ENCODE measurements at regions not wholly inside any gene's neighbourhood (a gene's known extent, or its start where the extent isn't known, plus 50 kb on each side); places are given as distances from the start of the nearest gene placed in this dataset.

DNA sequence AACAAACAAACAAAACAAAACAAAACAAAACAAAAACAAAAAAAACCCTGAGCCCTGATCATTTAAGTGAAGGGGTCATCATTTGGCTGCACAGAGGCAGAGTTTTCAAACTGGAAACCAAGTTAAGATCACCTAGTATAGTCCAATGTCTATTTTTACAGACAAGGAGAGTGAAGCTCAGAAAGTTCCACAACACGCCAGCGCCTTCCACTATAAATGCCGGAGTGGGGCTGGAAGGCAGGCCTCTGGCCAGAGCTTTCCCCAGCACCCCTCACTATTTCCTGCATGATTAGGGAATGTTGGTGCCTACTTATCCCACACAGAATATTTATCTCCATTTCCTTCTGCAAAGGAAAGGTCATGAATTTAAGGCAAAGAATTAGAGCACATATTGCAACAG is 319.7 kb upstream of the WWC1 start:
- DNase-seq (ENCODE audit: low spot score) = no peak
- H3K9me3 Mint-ChIP-seq = peaks cover under 1% of the 10 kb centered on the region; the same call in 1 of the 2 replicates
- H3K27me3 Mint-ChIP-seq (ENCODE audit: low read depth) = no peaks in the 10 kb centered on the region; the same call in 1 of the 2 replicates
- peaks cover 8% of the 10 kb centered on the region for H3K4me1 Mint-ChIP-seq
- ATAC-seq = no peak
- H3K36me3 Mint-ChIP-seq = no peaks in the 10 kb centered on the region
- CTCF ChIA-PET = no interaction called here
- H3K27ac Mint-ChIP-seq = no peak overlapping the region
- no peak overlapping the region for H3K4me3 Mint-ChIP-seq
- POLR2A ChIA-PET = no interaction called here
- no peak for TF ChIP-seq NFATC4 (CRISPR knock-in tag; IDR thresholded peaks at IDR 0.05)
- TF ChIP-seq AFF4 (CRISPR knock-in tag; IDR thresholded peaks at IDR 0.05; ENCODE audit: borderline replicate concordance) = no peak
- TF ChIP-seq NR3C1 (CRISPR knock-in tag; conservative IDR thresholded peaks at IDR 0.05; ENCODE audit: low read depth) = no peak

- Mint-ChIP-seq H3K4me1 (peaks cover 7% of the 10 kb centered on the region; the same call in 1 of the 2 replicates), H3K36me3 (no peaks in the 10 kb centered on the region), H3K27me3 (ENCODE audit: low read depth) (no peaks in the 10 kb centered on the region), H3K9me3 (peaks cover 3% of the 10 kb centered on the region; the same call in 1 of the 2 replicates), H3K27ac (no peak overlapping the region), H3K4me3 (no peak overlapping the region)
- DNase-seq (ENCODE audit: low spot score) (no peak), ATAC-seq (no peak)
- ChIA-PET CTCF (interaction anchor here (0.7 to 1.6 kb wide), 2 partner anchors 74 to 386 kb away, joined by 3 read pairs; no protein-coding TSS in a partner anchor), POLR2A (no interaction called here)
- TF ChIP-seq SMAD3 (CRISPR knock-in tag; IDR thresholded peaks at IDR 0.05; ENCODE audit: borderline replicate concordance) (no peak), GRHL2 (CRISPR knock-in tag; IDR thresholded peaks at IDR 0.05; ENCODE audit: insufficient replicate concordance, severe bottlenecking) (no peak), OVOL2 (CRISPR knock-in tag; IDR thresholded peaks at IDR 0.05; ENCODE audit: borderline replicate concordance) (no peak), ETV6 (CRISPR knock-in tag; IDR thresholded peaks at IDR 0.05) (no peak)
These were observed 318.3 kb upstream of the WWC1 start for GRCh38 chr5:167973126-167973525.

DNA sequence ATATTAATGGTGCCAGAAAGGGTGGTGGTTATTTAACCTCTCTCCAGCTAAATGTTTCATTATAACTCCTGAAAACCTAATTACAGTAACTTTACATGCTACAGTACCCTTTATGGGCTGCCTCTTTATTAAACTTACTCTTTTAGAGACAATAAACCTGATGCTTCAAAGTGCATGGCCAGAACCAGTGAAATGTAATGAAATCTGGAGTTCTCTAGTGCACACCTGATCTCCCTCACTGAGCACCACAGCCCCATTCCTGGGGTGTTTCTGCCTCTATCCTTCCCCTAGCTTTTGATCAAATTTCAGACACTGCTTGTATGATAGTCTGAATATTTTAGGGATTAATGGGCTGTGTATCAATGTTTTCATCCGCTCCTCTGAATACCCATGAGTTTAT is 306.5 kb upstream of the WWC1 start:
- no peak for TF ChIP-seq GABPB1 (CRISPR knock-in tag; IDR thresholded peaks at IDR 0.05)
- TF ChIP-seq ZNF219 (CRISPR knock-in tag; IDR thresholded peaks at IDR 0.05; ENCODE audit: borderline replicate concordance) = no peak
- no peak for TF ChIP-seq ERG (CRISPR knock-in tag; IDR thresholded peaks at IDR 0.05)
- TF ChIP-seq TEAD1 (CRISPR knock-in tag; IDR thresholded peaks at IDR 0.05) = no peak
- CTCF ChIA-PET = interaction anchor here (2.3 kb wide), 1 partner anchor 62 kb away, joined by 7 read pairs; no protein-coding TSS in a partner anchor
- Mint-ChIP-seq H3K4me1 (peaks cover 53% of the 10 kb centered on the region), H3K36me3 (peaks cover 3% of the 10 kb centered on the region; the same call in 1 of the 2 replicates), H3K9me3 (peaks cover 11% of the 10 kb centered on the region), H3K27ac (no peak overlapping the region), H3K27me3 (ENCODE audit: low read depth) (peaks cover 3% of the 10 kb centered on the region; the same call in 1 of the 2 replicates), H3K4me3 (no peak overlapping the region)
- ATAC-seq = no peak
- no peak for DNase-seq (ENCODE audit: low spot score)
- POLR2A ChIA-PET = no interaction called here

DNA sequence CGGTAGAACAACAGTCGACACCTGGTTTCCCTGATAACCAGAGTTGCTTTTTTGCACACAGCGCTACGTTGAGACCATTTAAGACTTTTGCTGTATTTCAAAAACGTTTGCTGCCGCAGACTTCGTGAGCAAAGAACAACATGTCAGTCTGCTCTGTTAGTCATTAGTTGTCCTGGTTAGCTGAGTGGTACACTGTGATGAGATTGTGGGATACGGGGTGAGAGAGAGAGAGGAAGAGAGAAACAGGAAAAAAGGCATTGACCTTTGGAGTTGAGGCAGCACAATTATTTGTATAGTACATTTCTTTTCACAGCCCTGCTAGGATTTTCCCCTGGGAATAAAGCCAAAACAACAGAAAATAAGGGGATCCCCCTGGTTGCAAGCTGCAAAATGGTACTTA is 306.1 kb upstream of the WWC1 start:
- Mint-ChIP-seq H3K27ac (no peak overlapping the region), H3K27me3 (ENCODE audit: low read depth) (peaks cover 3% of the 10 kb centered on the region; the same call in 1 of the 2 replicates), H3K36me3 (peaks cover 3% of the 10 kb centered on the region; the same call in 1 of the 2 replicates), H3K4me1 (peaks cover 53% of the 10 kb centered on the region), H3K9me3 (peaks cover 6% of the 10 kb centered on the region), H3K4me3 (no peak overlapping the region)
- ChIA-PET POLR2A (no interaction called here), CTCF (interaction anchor here (1.0 to 2.3 kb wide), 2 partner anchors 20 to 62 kb away, joined by 5 to 7 read pairs; no protein-coding TSS in a partner anchor)
- no peak for ATAC-seq
- DNase-seq (ENCODE audit: low spot score) = no peak
- no peak for TF ChIP-seq ELF4 (CRISPR knock-in tag; IDR thresholded peaks at IDR 0.05; ENCODE audit: low read depth)
- no peak for TF ChIP-seq MAX (CRISPR knock-in tag; IDR thresholded peaks at IDR 0.05)
- TF ChIP-seq RORB (CRISPR knock-in tag; IDR thresholded peaks at IDR 0.05) = no peak
- TF ChIP-seq ZNF423 (CRISPR knock-in tag; IDR thresholded peaks at IDR 0.05) = no peak
- TF ChIP-seq, protein P1, sequence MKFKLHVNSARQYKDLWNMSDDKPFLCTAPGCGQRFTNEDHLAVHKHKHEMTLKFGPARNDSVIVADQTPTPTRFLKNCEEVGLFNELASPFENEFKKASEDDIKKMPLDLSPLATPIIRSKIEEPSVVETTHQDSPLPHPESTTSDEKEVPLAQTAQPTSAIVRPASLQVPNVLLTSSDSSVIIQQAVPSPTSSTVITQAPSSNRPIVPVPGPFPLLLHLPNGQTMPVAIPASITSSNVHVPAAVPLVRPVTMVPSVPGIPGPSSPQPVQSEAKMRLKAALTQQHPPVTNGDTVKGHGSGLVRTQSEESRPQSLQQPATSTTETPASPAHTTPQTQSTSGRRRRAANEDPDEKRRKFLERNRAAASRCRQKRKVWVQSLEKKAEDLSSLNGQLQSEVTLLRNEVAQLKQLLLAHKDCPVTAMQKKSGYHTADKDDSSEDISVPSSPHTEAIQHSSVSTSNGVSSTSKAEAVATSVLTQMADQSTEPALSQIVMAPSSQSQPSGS (CRISPR knock-in tag; IDR thresholded peaks at IDR 0.05; ENCODE audit: borderline replicate concordance, low read depth) = no peak
- no peak for TF ChIP-seq ZNF512 (CRISPR knock-in tag; IDR thresholded peaks at IDR 0.05; ENCODE audit: borderline replicate concordance)
- TF ChIP-seq, protein P2, sequence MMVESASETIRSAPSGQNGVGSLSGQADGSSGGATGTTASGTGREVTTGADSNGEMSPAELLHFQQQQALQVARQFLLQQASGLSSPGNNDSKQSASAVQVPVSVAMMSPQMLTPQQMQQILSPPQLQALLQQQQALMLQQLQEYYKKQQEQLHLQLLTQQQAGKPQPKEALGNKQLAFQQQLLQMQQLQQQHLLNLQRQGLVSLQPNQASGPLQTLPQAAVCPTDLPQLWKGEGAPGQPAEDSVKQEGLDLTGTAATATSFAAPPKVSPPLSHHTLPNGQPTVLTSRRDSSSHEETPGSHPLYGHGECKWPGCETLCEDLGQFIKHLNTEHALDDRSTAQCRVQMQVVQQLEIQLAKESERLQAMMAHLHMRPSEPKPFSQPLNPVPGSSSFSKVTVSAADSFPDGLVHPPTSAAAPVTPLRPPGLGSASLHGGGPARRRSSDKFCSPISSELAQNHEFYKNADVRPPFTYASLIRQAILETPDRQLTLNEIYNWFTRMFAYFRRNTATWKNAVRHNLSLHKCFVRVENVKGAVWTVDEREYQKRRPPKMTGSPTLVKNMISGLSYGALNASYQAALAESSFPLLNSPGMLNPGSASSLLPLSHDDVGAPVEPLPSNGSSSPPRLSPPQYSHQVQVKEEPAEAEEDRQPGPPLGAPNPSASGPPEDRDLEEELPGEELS (CRISPR knock-in tag; IDR thresholded peaks at IDR 0.05) = no peak
- no peak for TF ChIP-seq TEAD1 (CRISPR knock-in tag; IDR thresholded peaks at IDR 0.05)
- no peak for TF ChIP-seq SMAD3 (CRISPR knock-in tag; IDR thresholded peaks at IDR 0.05; ENCODE audit: borderline replicate concordance)
- no peak for TF ChIP-seq NFATC4 (CRISPR knock-in tag; IDR thresholded peaks at IDR 0.05)
